GM12872 (cell line): ENCODE measurements at regions not wholly inside any gene's neighbourhood (a gene's known extent, or its start where the extent isn't known, plus 50 kb on each side); places are given as distances from the start of the nearest gene placed in this dataset.

Source experiments
- CTCF ChIP-seq: IDR thresholded peaks from 3 replicates; pipeline ENCODE4 v1.5.1; 2011; ENCODE audit warnings: low read depth, mild to moderate bottlenecking, low read length, moderate library complexity; ENCODE audit not compliant: insufficient read depth

- TF ChIP-seq CTCF: no peak
These were observed 91.2 kb downstream of the EDEM1 start for GRCh38 chr3:5278666-5279065.

DNA sequence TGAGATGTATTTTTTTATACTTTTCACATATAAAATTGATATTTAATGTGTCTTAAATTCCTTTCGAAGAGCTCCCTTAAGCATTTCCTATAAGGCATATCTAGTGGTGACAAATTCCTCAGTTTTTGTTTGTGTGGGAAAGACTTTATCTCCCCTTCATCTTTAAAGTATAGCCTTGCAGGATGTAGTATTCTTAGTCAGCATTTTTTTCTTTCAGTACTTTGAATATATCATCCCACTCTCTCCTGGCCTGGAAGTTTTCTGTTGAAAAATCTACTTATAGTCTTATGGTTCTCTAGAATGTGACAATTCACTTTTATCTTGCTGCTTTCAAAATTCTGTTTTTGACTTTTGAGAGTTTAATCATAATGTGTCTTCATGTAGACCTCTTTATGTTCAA is 95.2 kb downstream of the EDEM1 start:
- no peak for TF ChIP-seq CTCF

DNA sequence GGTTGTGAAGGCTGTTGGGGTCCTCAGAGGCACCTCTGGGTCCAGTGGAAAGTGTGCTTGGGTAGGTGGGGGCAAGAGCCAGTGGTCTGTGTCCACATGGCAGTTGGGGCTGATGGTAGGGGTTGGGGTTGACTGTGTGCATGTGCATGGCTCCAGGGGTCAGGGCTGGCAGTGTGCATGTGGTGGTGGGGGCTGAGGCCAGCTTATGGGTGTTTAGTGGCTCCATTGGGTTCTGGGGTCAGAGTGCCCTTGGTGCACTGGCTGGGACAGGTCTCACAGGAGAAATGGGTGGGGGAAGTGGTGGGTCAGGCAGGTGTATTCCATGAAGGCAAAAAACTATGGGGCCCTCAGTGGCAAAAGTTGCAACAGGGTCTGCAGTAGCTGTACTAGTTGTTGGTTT is 97.9 kb downstream of the EDEM1 start:
- no peak for TF ChIP-seq CTCF

GRCh38 chr3:5290915-5291314 is 103.4 kb downstream of the EDEM1 start:
- no peak for TF ChIP-seq CTCF

GRCh38 chr3:5292512-5292911 is 105.0 kb downstream of the EDEM1 start:
- no peak for TF ChIP-seq CTCF

- no peak for TF ChIP-seq CTCF
These were observed 105.7 kb downstream of the EDEM1 start for GRCh38 chr3:5293207-5293606.

- no peak for TF ChIP-seq CTCF
These were observed 106.8 kb downstream of the EDEM1 start for GRCh38 chr3:5294356-5294755.

GRCh38 chr3:5295191-5295690 is 107.7 kb downstream of the EDEM1 start:
- no peak for TF ChIP-seq CTCF
